Suprapubic skin (tissue), 4 donors: ENCODE measurements at regions not wholly inside any gene's neighbourhood (a gene's known extent, or its start where the extent isn't known, plus 50 kb on each side); places are given as distances from the start of the nearest gene placed in this dataset.

Experiments
- DNase-seq, 2 donors: peaks; one replicate each; pipeline ENCODE4 v3.0.0-alpha.2; 2019; ENCODE audit warnings: low spot score in 2 of 2
- H3K27ac ChIP-seq: fragments of 200-600 bp; sonication (generic); one replicate; pipeline ENCODE4 v1.5.1; 2019
- H3K27me3 ChIP-seq: fragments of 200-600 bp; sonication (generic); one replicate; pipeline ENCODE4 v1.5.1; 2019
- H3K36me3 ChIP-seq: fragments of 200-600 bp; sonication (generic); one replicate; pipeline ENCODE4 v1.5.1; 2019
- H3K4me1 ChIP-seq: fragments of 200-600 bp; sonication (generic); one replicate; pipeline ENCODE4 v1.5.1; 2019
- H3K4me3 ChIP-seq: fragments of 200-600 bp; sonication (generic); one replicate; pipeline ENCODE4 v1.5.1; 2019; ENCODE audit warnings: mild to moderate bottlenecking
- H3K9me3 ChIP-seq: fragments of 200-600 bp; sonication (generic); one replicate; pipeline ENCODE4 v1.5.1; 2019
- EP300 ChIP-seq: sonication (generic); formaldehyde crosslinking; IDR thresholded peaks from one replicate; pipeline ENCODE4 v1.6.1; 2017; ENCODE audit warnings: antibody characterized with exemption
- POLR2A ChIP-seq, 2 donors: fragments of 450-650 bp; IDR thresholded peaks; one replicate each; pipeline ENCODE4 v1.6.1; 2017; ENCODE audit warnings: antibody characterized with exemption in 2 of 2, mild to moderate bottlenecking in 2 of 2, moderate library complexity in 2 of 2
- POLR2AphosphoS5 ChIP-seq, 3 donors: sonication (generic); formaldehyde crosslinking; IDR thresholded peaks; one replicate each; pipeline ENCODE4 v1.6.1; 2017; ENCODE audit warnings: antibody characterized with exemption in 3 of 3
- WGBS: methylation state at CpG from one replicate; pipeline ENCODE4 v1.1.5; 2018; 5-methylcytosine and 5-hydroxymethylcytosine counted together
- TF ChIP-seq, protein P1 (sequence below), 2 donors: fragments of 200-600 bp in 1 of 2; fragments of 450-650 bp in 1 of 2; sonication (generic) in 1 of 2; IDR thresholded peaks; one replicate each; pipeline ENCODE4 v1.5.1; 2016 to 2019; ENCODE audit warnings: antibody characterized with exemption in 2 of 2, mild to moderate bottlenecking in 1 of 2, moderate library complexity in 1 of 2

GRCh38 chr7:34417781-34418180 lies 240.2 kb upstream of the NPSR1 start:
- no peaks in the 10 kb centered on the region for H3K36me3 ChIP-seq
- 78% methylated on average over 3 of the region's 3 CpGs for WGBS
- no peak for DNase-seq
- H3K27ac ChIP-seq: no peak overlapping the region
- TF ChIP-seq POLR2A (IDR thresholded peaks at IDR 0.05) (no peak), EP300 (no peak), POLR2AphosphoS5 (IDR thresholded peaks at IDR 0.05) (no peak)
- TF ChIP-seq, protein P1, sequence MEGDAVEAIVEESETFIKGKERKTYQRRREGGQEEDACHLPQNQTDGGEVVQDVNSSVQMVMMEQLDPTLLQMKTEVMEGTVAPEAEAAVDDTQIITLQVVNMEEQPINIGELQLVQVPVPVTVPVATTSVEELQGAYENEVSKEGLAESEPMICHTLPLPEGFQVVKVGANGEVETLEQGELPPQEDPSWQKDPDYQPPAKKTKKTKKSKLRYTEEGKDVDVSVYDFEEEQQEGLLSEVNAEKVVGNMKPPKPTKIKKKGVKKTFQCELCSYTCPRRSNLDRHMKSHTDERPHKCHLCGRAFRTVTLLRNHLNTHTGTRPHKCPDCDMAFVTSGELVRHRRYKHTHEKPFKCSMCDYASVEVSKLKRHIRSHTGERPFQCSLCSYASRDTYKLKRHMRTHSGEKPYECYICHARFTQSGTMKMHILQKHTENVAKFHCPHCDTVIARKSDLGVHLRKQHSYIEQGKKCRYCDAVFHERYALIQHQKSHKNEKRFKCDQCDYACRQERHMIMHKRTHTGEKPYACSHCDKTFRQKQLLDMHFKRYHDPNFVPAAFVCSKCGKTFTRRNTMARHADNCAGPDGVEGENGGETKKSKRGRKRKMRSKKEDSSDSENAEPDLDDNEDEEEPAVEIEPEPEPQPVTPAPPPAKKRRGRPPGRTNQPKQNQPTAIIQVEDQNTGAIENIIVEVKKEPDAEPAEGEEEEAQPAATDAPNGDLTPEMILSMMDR (IDR thresholded peaks at IDR 0.05): no peak
- H3K4me1 ChIP-seq: no peaks in the 10 kb centered on the region
- no peaks in the 10 kb centered on the region for H3K27me3 ChIP-seq
- H3K4me3 ChIP-seq: no peak overlapping the region
- H3K9me3 ChIP-seq: no peaks in the 10 kb centered on the region

DNA sequence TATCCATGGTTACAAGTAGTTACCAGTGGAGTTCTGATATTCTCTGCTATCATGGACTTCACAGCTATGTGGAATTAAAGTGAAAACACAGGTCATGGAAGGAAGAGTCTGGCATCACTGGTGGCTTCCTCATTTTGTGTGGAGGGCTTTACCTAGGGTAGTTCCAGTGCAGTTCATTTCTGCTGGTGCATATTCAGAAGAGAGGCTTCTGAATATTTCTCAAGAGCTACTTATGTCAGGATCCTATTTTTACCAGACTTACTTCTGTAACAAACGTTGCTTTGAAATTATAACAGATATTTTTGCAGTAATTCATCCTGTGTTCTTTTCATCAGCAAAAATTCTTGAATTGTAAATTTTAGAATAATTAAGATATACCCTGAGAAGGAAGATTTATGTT lies 236.5 kb upstream of the NPSR1 start:
- TF ChIP-seq POLR2A (IDR thresholded peaks at IDR 0.05): no peak
- TF ChIP-seq, protein P1 (IDR thresholded peaks at IDR 0.05): no peak
- no peak for TF ChIP-seq EP300
- no peak for TF ChIP-seq POLR2AphosphoS5 (IDR thresholded peaks at IDR 0.05)
- no peaks in the 10 kb centered on the region for H3K9me3 ChIP-seq
- no peaks in the 10 kb centered on the region for H3K36me3 ChIP-seq
- no peaks in the 10 kb centered on the region for H3K27me3 ChIP-seq
- no peak overlapping the region for H3K27ac ChIP-seq
- H3K4me1 ChIP-seq: no peaks in the 10 kb centered on the region
- DNase-seq: no peak
- WGBS: 42% methylated on average over 1 of the region's 1 CpG
- H3K4me3 ChIP-seq: no peak overlapping the region

GRCh38 chr7:34425194-34425593 lies 232.8 kb upstream of the NPSR1 start:
- Histone ChIP-seq H3K27me3 (no peaks in the 10 kb centered on the region), H3K4me3 (no peak overlapping the region), H3K27ac (no peak overlapping the region), H3K9me3 (no peaks in the 10 kb centered on the region), H3K4me1 (no peaks in the 10 kb centered on the region), H3K36me3 (no peaks in the 10 kb centered on the region)
- 76% methylated on average over 2 of the region's 2 CpGs for WGBS
- no peak for TF ChIP-seq POLR2A (IDR thresholded peaks at IDR 0.05)
- no peak for TF ChIP-seq POLR2AphosphoS5 (IDR thresholded peaks at IDR 0.05)
- no peak for TF ChIP-seq EP300
- TF ChIP-seq, protein P1 (IDR thresholded peaks at IDR 0.05): no peak
- no peak for DNase-seq

- no peak overlapping the region for H3K27ac ChIP-seq
- no peaks in the 10 kb centered on the region for H3K9me3 ChIP-seq
- H3K27me3 ChIP-seq: no peaks in the 10 kb centered on the region
- H3K4me3 ChIP-seq: no peak overlapping the region
- WGBS: 65% methylated on average over 2 of the region's 2 CpGs
- H3K36me3 ChIP-seq: no peaks in the 10 kb centered on the region
- no peak for DNase-seq
- TF ChIP-seq POLR2A (IDR thresholded peaks at IDR 0.05) (no peak), EP300 (no peak)
- TF ChIP-seq, protein P1 (IDR thresholded peaks at IDR 0.05): no peak
- no peaks in the 10 kb centered on the region for H3K4me1 ChIP-seq
These were observed 232.2 kb upstream of the NPSR1 start for GRCh38 chr7:34425631-34426384.

- Histone ChIP-seq H3K9me3 (peaks cover 8% of the 10 kb centered on the region), H3K4me1 (no peaks in the 10 kb centered on the region), H3K27me3 (no peaks in the 10 kb centered on the region), H3K36me3 (no peaks in the 10 kb centered on the region), H3K4me3 (no peak overlapping the region), H3K27ac (no peak overlapping the region)
- no peak for DNase-seq
- WGBS: 38% methylated on average over 4 of the region's 4 CpGs
- TF ChIP-seq POLR2AphosphoS5 (IDR thresholded peaks at IDR 0.05) (no peak), POLR2A (IDR thresholded peaks at IDR 0.05) (no peak), EP300 (no peak)
- TF ChIP-seq, protein P1 (IDR thresholded peaks at IDR 0.05): no peak
These were observed 227.6 kb upstream of the NPSR1 start for GRCh38 chr7:34430456-34430855.
